GM10266 (cell line): ENCODE measurements at regions not wholly inside any gene's neighbourhood (a gene's known extent, or its start where the extent isn't known, plus 50 kb on each side); places are given as distances from the start of the nearest gene placed in this dataset.
"Not testable (repeated sequence)": the region's sequence is repeated elsewhere in the genome, so short reads cannot be mapped to it uniquely, and the experiment has no call there.

Source experiments
- DNase-seq: peaks from one replicate; pipeline ENCODE4 v3.0.0; 2012; ENCODE audit errors: extremely low spot score
- TF ChIP-seq, protein P1 (sequence below): IDR thresholded peaks from 2 replicates; pipeline ENCODE4 v1.5.1; 2012; ENCODE audit warnings: mild to moderate bottlenecking, low read depth; ENCODE audit not compliant: control insufficient read depth, insufficient read depth; ENCODE audit errors: missing control alignments

DNA sequence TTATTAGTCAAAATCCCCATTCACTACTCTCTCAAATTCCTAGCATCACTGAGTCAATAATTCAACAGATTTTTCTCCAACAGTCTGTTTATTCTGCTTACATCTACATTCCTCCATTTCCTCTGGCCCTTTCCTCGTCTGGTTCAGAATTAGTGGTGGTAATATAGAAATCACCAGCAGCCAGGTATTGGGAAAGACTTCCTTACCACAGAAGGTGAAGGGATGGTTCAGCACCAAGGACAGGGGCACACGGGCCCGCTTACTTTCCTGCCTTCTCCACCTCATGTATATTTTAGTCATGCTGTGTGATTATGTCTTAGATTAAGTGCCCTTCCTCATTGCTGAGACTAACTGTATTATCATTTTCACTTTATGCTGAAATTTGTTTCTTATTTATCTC is 70.4 kb upstream of the APBB1IP start:
- TF ChIP-seq, protein P1, sequence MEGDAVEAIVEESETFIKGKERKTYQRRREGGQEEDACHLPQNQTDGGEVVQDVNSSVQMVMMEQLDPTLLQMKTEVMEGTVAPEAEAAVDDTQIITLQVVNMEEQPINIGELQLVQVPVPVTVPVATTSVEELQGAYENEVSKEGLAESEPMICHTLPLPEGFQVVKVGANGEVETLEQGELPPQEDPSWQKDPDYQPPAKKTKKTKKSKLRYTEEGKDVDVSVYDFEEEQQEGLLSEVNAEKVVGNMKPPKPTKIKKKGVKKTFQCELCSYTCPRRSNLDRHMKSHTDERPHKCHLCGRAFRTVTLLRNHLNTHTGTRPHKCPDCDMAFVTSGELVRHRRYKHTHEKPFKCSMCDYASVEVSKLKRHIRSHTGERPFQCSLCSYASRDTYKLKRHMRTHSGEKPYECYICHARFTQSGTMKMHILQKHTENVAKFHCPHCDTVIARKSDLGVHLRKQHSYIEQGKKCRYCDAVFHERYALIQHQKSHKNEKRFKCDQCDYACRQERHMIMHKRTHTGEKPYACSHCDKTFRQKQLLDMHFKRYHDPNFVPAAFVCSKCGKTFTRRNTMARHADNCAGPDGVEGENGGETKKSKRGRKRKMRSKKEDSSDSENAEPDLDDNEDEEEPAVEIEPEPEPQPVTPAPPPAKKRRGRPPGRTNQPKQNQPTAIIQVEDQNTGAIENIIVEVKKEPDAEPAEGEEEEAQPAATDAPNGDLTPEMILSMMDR, result no peak

DNA sequence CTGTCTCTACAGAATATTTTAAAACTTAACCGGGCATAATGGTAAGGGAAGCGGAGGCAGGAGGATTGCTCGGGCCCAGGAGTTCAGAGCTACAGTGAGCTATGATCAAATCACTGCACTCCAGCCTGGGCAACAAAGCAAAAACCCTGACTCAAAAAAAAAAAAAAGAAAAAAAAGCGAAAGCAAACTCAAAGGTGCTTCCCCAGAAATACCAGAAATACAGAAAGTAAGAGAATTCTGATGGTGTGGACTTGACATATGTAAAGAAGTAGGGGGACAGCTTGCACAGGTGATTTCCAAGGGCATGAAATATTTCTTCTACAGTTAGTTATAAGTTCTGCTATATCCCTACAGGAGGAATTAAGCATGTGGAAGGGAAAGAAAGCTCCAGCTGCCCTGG is 69.7 kb upstream of the APBB1IP start:
- TF ChIP-seq, protein P1, result no peak

More for the DNA sequence above, 70.4 kb upstream of the APBB1IP start:
- DNase-seq, result peak; percentile 23

DNA sequence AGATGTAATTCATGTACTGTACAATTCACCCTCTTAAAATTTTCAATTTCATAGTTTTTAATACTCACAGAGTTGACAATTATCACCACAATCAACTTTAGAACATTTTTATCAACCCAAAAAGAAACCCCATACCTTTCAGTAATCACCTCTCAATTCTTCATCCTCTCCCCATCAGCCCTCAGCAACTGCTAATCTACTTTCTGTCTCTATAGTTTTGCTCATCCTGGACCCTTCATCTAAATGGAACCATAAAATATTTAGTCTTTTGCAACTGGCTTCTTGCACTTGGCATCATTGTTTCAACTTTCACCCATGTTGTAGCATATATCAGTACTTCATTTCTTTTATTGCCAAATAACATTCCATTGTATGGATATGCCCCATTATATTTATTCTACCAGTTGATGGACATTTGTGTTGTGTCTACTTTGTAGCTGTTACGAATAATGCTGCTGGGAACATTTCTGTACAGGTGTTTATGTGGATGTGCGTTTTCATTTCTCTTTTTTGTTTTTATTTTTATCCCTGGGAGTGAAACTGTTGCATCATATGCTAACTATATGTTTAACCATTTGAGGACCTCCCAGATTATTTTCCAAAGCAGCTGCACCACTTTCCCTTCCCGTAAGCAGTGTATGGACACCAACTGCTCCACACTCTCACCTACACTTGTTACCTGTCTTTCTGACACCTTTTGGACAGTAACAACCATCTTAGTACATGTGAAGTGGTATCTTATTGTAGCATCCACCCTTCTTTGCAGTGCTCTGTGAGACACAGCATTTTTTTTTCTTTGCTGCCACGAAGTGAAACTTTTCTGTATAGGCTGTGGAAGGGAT is 65.4 kb upstream of the APBB1IP start:
- DNase-seq, result no peak
- TF ChIP-seq, protein P1, result no peak

More for the DNA sequence above, 69.7 kb upstream of the APBB1IP start:
- peak; percentile 16 for DNase-seq

DNA sequence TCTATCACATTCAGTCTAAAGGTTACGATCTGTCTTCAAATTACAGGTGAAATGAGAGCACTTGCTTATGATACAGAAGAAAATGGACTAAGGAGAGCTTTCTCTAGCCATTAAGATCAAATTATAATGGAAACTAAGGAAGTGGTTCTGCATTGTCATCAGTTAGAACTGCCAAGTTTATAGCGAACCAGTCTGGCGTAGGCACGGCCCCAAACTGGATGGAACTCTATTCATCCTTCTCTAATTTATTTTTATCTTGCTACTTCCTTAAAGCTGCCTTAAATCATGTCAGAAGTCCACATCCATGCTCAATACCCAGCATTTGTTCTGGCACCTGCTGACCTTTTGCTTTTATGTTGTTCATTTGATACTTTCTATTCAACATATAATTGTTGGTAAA is 63.7 kb upstream of the APBB1IP start:
- TF ChIP-seq, protein P1, result no peak

DNA sequence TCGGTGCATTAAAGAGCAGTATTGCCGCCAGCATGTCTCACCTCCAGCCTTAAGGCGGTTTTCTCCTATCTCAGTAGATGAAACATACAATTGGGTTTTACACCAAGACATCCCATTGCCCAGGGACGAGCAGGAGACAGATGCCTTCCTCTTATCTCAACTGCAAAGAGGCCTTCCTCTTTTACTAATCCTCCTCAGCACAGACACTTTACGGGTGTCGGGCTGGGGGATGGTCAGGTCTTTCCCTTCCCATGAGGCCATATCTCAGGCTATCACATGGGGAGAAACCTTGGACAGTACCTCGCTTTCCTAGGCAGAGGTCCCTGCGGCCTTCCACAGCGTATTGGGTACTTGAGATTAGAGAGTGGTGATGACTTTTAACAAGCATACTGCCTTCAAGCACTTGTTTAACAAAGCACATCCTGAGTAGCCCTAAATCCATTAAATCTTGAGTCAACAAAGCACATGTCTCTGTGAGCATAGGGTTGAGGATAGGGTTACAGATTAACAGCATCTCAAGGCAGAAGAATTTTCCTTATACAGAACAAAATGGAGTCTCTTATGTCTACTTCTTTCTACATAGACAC is 60.8 kb upstream of the APBB1IP start:
- DNase-seq, result not testable (repeated sequence)

More for the DNA sequence above, 63.7 kb upstream of the APBB1IP start:
- DNase-seq, result no peak

DNA sequence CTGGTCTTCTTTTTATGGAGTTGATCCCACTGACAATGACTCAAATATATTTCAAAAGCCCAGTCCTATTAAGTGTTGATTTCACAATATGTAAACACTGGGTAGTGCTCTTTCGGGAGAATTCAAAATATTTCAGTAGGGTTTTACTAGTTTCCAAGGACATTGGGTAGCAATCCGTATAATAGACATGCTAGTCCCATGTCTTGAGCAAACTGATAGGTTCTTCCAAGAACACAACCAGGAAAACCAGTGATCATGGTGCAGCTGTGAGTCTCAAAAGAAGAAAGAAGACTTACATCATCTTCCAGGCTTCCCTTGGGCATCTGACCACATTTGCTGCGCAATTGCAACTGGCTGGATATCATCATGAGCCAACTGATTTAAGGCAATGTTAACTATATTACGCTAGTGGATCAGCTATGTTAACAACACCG is 59.3 kb upstream of the APBB1IP start:
- no peak for DNase-seq
- TF ChIP-seq, protein P1, result no peak

DNA sequence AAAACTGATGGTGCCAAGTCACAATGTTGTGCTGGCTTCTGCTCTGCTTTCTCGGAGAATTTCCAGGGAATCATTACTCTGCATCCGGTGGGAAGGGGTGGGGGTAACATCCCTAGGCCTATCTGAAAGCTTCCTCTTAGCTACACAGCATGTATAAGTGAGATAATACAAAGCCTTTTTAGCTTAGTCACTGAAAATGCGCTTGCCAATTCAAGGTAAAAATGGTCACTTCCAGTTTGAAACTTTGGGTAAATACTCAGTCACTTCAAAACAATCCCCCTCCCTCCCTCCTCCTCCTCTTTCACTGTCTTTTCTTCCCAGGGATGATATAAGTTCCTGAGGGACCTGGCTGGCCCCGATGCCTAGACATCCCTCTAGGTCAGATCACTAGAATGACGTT is 57.3 kb upstream of the APBB1IP start:
- TF ChIP-seq, protein P1, result no peak
- no peak for DNase-seq
